Stimulated activated CD8-positive, alpha-beta memory T cell treated with anti-CD3 and anti-CD28 coated beads, Interleukin-4, amount 100 ng/mL, for 48 hours (primary cell): ENCODE measurements at regions not wholly inside any gene's neighbourhood (a gene's known extent, or its start where the extent isn't known, plus 50 kb on each side); places are given as distances from the start of the nearest gene placed in this dataset.

Source experiments
- DNase-seq: peaks from one replicate; pipeline ENCODE4 v3.0.0-alpha.2; 2020

DNA sequence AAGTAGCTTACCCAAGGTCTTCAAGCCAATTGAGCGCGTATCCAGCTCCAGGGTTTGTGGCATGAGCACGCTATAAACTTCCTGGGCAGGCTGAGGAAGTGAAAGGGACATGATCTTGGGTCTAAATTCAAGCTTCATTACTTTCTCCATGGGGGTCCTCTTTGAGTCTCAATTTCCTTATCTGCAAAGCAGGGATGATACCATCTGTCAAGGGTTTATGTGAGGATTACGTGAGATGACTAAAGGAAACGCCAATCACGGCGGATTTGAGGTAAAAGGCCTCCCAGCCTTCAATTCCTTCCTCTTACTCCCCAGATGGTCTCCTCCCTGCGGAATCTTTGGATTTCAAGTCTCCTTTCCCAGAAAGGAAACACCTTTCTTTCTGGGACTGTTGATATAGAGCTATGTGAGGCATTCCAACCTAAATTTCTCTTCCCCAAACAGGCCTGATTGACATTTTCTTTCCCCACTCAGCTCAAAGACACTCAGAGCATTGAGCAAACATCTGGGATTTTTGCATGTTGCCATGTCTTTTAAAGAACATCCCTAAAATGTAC is 474.4 kb downstream of the INSC start:
- DNase-seq, result no peak

- DNase-seq, result no peak
Measured at GRCh38 chr11:15590132-15590531, 475.4 kb downstream of the INSC start.

GRCh38 chr11:15591112-15591537 is 476.4 kb downstream of the INSC start:
- no peak for DNase-seq

GRCh38 chr11:15594607-15595006 is 479.9 kb downstream of the INSC start:
- no peak for DNase-seq

GRCh38 chr11:15599376-15599775 is 484.7 kb downstream of the INSC start:
- DNase-seq, result no peak

DNA sequence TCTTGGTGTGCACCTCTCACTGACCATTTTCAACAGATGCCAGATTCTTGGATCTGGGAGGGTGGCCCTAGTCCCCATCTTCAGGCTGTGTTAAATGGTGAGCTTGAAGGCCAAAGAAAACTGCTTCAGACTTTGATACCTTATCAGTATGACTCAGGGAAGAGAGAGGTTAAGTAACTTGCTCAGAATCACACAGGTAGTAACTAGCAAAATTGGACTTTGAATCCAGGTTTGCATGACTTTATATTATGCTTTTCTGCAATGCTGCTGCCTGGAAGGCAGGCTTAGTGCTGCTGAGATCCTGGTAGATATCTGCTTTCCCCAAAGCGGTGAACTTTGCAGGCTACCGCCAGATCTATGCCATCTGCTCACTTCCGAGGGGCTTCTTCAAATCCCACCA is 487.3 kb downstream of the INSC start:
- no peak for DNase-seq

DNA sequence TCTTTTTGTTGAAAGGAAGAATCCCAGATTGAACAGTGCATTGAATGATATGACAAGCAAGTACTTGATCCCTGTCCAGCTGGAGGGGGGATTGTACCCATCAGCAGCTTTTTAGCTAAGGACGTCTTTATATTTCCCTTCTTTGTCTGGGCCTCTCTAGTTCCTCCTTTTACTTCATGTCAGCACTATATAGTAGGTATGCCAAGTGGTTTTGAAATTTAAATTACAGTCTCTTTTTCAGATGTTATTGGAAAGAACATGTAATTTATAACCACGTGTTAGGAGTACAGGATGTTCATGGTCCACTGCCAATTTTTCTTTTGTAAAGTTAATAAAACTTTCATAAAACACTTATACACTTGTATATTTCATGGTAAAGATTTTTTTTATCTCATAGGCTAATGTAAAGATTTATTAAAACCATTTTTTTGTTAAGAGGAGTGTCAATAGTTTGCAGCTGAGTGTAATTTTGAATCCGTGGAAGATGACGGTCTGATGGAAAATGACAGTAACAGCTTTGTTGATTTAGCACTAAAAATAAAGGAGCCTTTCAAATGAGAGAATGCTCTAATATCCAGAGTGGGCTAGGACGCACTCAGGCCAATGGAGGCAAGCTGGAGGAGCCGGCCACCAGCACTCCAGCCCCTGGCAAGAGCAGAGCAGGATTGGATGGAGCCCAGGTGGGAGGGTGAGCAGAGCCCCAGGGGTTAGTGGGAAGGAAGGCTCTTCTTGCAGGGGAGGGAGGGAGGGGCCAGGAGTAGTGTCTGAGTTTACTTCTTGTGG is 488.3 kb downstream of the INSC start:
- DNase-seq, result no peak

GRCh38 chr11:15605094-15605493 is 490.4 kb downstream of the INSC start:
- DNase-seq, result no peak

DNA sequence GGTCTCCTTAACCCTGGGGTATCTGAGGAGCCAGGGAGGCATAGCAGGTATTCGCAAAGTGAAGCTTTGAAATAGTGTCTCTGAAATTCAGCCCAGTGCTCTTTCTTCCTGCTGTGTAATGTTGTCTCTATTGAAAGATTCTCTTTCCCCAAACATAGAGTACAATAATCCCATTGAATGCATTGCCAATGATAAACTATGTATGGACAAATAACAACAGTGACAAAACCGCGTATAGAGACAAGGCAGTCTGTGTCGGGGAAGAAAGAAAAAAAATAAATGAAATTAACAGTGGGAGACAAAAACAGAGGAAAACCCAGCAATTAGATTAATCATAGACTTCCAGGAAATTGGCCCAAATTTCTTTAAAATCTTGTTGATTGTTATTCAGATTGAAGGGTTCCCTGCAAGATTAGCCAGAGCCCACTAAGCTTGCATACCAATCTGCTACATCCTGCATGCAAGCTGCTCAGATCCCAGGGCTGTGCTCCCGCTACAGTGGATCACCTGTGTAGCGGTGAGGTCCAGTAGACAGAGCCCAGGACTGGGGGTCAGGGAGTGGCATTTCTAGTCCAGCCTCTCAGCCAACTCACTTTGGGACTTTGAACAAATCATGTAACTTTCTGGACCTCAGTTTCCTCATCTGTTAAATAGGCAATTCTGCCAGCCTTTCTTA is 492.8 kb downstream of the INSC start:
- DNase-seq, result no peak

DNA sequence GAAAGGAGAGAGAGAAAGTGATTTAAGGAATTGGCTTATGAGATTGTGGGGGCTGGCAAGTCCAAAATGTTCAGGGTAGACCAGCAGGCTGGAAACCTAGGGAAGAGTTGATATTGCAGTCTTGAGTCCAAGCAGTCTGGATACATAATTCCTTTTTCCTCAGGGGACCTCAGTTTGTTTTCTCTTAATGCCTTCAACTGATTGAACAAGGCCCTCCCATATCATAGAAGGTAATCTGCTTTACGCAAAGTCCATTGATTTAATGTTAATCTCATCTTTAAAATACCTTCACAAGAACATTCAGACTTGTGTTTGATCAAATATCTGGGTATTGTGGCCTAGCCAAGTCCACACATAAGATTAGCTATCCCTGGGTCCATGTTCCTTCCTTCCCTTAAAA is 494.7 kb downstream of the INSC start:
- no peak for DNase-seq

- no peak for DNase-seq
Measured at GRCh38 chr11:15610881-15611280, 496.2 kb downstream of the INSC start.

GRCh38 chr11:15613251-15613650 is 498.5 kb downstream of the INSC start:
- no peak for DNase-seq

DNA sequence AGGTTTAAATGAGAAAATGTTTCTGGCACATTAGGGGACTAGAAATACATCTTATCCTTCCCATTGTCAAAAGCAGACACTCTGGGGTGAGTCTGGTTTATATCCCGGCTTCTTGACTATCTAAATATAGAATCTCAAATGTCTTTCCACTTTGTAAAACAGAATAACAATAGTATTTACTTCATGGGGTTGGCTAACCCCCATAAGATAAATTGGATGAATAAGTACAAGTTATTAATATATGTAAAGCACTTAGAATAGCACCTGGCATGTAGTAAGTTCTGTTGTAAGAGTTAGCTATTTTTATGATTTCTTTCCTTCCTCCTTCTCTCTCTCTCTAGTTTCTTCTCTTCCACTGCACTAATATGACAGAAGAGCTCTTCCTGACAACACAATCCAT is 499.1 kb downstream of the INSC start:
- DNase-seq, result no peak

DNA sequence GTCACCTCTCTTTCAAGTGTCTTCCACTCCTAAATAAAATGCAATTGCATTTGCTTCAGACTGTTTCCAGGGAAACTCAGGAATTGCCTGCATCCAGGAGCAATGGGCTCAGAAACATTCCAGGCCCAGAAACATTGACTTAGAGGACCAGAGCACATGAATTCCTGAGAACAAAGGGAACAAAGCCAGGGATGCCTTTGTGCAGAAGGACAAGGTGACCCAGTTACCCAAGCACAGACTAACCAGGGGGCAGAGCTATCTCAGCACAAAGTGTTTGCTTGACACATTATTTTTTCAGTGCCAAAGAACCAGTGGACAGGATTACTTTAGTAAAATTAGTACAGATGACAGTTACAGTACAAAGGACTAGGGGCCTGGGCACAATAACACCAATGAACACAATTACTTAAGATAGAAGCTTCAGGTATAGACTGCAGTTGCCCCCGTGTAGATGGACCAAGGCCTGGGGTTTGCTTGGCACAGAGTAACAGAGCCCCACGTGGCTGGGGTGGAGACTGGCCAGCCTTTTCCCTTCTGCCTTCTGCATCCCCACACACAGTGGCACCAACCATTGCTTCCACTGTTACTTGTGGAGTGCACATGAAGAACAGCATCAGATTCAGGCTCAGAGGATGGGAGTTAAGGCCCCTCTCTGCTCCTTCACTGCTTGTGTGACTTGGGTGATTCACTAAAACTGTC is 500.8 kb downstream of the INSC start:
- DNase-seq, result no peak

DNA sequence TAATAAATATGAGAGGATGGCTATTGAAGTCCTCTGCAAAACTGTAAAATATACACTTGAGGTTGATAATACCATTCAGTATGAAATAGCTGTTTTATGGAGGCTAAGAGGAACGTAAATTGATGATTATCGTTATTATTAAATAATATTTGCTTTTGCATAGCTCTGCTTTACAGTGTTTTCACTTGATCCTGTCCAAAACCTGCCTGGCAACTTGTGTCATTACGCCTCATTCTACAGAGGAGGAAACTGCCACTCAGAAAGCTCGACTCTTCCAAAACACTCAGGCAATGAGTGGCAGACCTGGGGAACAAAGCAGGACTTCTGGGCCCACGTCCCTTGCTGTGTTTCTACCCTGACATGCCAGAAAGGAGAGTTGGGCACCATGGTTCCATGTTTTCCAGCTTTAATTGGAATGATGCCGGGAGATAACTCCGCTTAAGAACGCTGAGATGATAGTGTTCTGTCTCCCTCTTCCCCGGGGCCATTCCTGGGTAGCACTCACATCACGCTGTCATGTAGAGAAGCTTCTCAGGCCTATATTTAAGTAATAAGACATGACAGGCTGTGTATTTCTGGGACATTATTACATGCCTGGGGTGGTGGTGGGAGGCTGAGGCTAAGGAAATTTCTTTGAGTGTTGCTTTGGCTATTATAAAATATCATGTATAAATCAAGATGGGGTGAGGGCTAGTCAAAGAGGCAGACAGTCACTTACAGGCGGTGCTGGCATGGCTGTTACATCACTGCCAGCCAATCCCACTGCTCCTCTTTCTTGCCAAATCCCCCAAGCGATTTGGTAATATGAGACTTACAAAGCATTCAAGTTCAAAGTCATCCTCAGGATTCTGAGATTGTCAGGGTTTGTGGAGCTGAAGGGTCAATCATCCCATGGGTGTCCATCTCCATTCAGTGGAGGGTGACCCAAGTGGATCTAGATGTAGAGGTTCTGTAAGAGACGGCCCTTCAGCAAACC is 501.7 kb downstream of the INSC start:
- no peak for DNase-seq

DNA sequence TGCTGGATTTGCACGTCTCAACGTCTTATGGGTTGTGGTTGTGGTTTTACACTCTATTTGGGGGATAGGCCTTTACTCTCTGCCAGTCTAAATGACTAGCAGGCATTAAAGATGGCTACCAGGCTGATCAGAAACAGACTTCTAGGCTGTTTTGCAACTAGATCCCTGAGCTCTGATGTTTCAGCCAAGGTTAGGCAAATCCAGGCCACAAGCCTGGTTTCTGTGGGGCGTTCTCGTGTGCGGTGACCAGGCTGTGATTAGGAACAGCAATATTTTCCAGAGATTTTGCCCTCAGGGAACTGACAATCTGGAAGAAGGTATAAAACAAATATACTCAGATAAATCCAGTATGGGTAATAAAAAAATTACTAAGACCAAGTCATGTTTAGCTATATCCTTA is 502.4 kb downstream of the INSC start:
- no peak for DNase-seq

- no peak for DNase-seq
Measured at GRCh38 chr11:15618583-15619032, 503.9 kb downstream of the INSC start.

GRCh38 chr11:15621565-15621964 is 506.8 kb downstream of the INSC start:
- DNase-seq, result no peak

DNA sequence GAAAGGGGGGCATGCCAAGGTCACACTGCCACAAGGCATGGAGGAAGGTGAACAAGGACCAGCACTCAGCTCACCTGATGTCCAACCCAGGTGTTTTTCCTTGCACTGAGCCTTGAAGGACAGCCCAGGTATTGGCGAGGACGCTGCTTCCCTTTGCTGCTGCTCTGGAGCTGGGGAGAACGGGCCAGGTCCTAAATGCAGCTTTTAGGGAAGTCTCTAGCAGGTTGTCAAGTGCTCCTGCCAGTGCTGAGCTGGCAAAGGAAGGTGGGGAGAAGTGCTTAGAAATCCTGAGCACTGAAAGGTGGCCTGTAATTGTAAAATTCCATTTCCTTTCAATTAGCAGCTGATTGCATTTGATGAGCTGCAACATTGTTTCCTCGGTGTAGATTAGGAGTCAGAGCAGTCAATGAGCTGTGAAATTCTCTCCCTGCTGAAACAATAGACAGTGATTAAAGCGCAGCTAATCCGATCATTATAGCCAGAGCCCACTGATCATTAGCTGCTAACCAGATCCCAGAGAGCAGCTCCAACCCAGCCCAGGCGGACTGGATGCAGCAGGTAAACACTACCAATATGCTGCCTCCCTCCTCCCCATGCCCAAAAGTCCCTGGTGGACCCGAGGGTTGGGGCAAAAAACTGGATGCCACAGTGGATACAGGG is 507.6 kb downstream of the INSC start:
- DNase-seq, result no peak

DNA sequence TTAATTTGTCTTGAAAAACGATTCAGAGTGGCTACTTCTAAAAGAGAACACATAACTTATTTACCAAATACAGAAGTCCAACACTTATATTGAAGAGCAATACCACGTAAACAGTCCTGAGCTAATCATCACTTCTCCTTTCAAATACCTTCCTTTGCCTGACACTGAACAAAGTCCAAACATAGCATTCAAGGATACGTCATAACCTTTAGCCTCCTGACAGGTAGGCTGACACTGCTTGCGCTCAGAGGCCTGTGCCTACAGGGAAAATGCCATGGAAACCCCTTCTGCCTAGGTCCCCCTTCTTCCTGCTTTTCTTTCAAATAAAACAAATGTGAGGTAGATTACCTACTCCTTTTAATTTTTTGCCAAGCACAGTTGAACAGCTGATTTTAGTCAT is 510.0 kb downstream of the INSC start:
- no peak for DNase-seq

- DNase-seq, result no peak
Measured at GRCh38 chr11:15625691-15626090, 511.0 kb downstream of the INSC start.

DNA sequence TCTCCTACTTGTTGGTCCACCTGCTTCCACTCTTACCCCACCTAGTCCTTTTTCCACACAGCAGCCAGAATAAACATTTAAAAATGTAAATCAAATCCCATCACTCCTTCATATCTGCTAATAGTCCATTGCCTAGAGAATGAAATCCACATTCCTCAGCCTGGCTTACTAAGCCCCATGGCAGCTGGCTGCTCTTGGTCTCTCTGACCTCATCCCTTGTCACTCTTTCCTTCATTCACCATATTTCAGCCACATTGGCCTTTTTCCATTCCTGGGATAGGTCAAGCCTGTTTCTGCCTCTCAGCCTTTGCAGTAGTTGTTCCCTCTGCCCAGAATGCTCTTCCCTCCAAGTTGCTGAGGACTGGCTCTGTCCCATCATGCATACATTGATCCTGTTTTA is 512.8 kb downstream of the INSC start:
- DNase-seq, result no peak
